NCI-H1417 (cell line): ENCODE measurements at regions not wholly inside any gene's neighbourhood (a gene's known extent, or its start where the extent isn't known, plus 50 kb on each side); places are given as distances from the start of the nearest gene placed in this dataset.
"Not testable (repeated sequence)": the region's sequence is repeated elsewhere in the genome, so short reads cannot be mapped to it uniquely, and the experiment has no call there.

Experiments
- DNase-seq, 3 experiments: peaks; one replicate each; lab custom pipeline; 2025; lab: John Stamatoyannopoulos, UW

- no peak for DNase-seq
Measured at GRCh38 chrX:121649417-121649816, 602.0 kb downstream of the GLUD2 start.

- DNase-seq = peak; percentile 3 to 34 (median 11)
Measured at GRCh38 chrX:121655276-121655675, 607.9 kb downstream of the GLUD2 start.

GRCh38 chrX:121666171-121666570 is 618.8 kb downstream of the GLUD2 start:
- DNase-seq = no peak

- DNase-seq = no peak
Measured at GRCh38 chrX:121671649-121672048, 624.2 kb downstream of the GLUD2 start.

GRCh38 chrX:121709236-121709635 is 661.8 kb downstream of the GLUD2 start:
- not testable (repeated sequence) for DNase-seq

GRCh38 chrX:121733514-121733913 is 686.1 kb downstream of the GLUD2 start:
- no peak for DNase-seq

GRCh38 chrX:121746105-121746504 is 698.7 kb downstream of the GLUD2 start:
- DNase-seq = no peak

GRCh38 chrX:121753602-121754001 is 706.2 kb downstream of the GLUD2 start:
- not testable (repeated sequence) for DNase-seq

GRCh38 chrX:121754301-121754700 is 706.9 kb downstream of the GLUD2 start:
- DNase-seq = no peak

GRCh38 chrX:121755541-121755940 is 708.1 kb downstream of the GLUD2 start:
- DNase-seq = no peak

GRCh38 chrX:121761845-121762244 is 714.4 kb downstream of the GLUD2 start:
- no peak for DNase-seq

GRCh38 chrX:121763671-121764070 is 716.3 kb downstream of the GLUD2 start:
- DNase-seq = no peak

- not testable (repeated sequence) for DNase-seq
Measured at GRCh38 chrX:121768210-121768609, 720.8 kb downstream of the GLUD2 start.

GRCh38 chrX:121781991-121782390 is 734.6 kb downstream of the GLUD2 start:
- DNase-seq = no peak

GRCh38 chrX:121782544-121782943 is 735.1 kb downstream of the GLUD2 start:
- DNase-seq = no peak

GRCh38 chrX:121782976-121783375 is 735.6 kb downstream of the GLUD2 start:
- DNase-seq = no peak

- DNase-seq = peak in 2 of 3 experiments; percentile 42 to 60
Measured at GRCh38 chrX:121802881-121803412, 755.5 kb downstream of the GLUD2 start.

- no peak for DNase-seq
Measured at GRCh38 chrX:121823406-121823805, 776.0 kb downstream of the GLUD2 start.

- DNase-seq = no peak
Measured at GRCh38 chrX:121831601-121832000, 784.2 kb downstream of the GLUD2 start.

- no peak for DNase-seq
Measured at GRCh38 chrX:121832446-121832845, 785.0 kb downstream of the GLUD2 start.

GRCh38 chrX:121836000-121836399 is 788.6 kb downstream of the GLUD2 start:
- DNase-seq = no peak

- DNase-seq = no peak
Measured at GRCh38 chrX:121851033-121851432, 803.6 kb downstream of the GLUD2 start.

- DNase-seq = no peak
Measured at GRCh38 chrX:121853762-121854613, 806.6 kb downstream of the GLUD2 start.

GRCh38 chrX:121854614-121854911 is 807.2 kb downstream of the GLUD2 start:
- no peak for DNase-seq
